A673 (cell line): ENCODE measurements at regions not wholly inside any gene's neighbourhood (a gene's known extent, or its start where the extent isn't known, plus 50 kb on each side); places are given as distances from the start of the nearest gene placed in this dataset.

Experiments used
- BruUV-seq: library from RNA; stranded (reverse); fragments of 400-500 nt; replicated peaks from 2 replicates; lab custom pipeline; 2021; lab: Mats Ljungman, UMichigan
- CTCF ChIA-PET: fragments of 300-600 bp; sonication (Branson Sonifier 250); formaldehyde crosslinking; loops from one replicate; lab custom pipeline; 2022; ENCODE audit warnings: antibody characterized with exemption; lab: Charles Lee
- POLR2A ChIA-PET: fragments of 300-600 bp; sonication (Branson Sonifier 250); formaldehyde crosslinking; loops from one replicate; lab custom pipeline; 2022; ENCODE audit warnings: antibody characterized with exemption; ENCODE audit not compliant: low non-redundant PET; lab: Charles Lee
- DNase-seq: peaks from one replicate; pipeline ENCODE4 v3.0.0-alpha.2; 2015; ENCODE audit warnings: low spot score
- H3K27ac ChIP-seq: fragments of 200-600 bp; sonication (generic); 2 replicates; pipeline ENCODE4 v1.5.1; 2016; ENCODE audit warnings: mixed run types, low read depth, mild to moderate bottlenecking, mixed read lengths, antibody characterized with exemption, low read length; ENCODE audit not compliant: poor library complexity, severe bottlenecking
- H3K27me3 ChIP-seq: fragments of 200-600 bp; sonication (generic); replicated peaks from 2 replicates; pipeline ENCODE4 v1.6.1; 2017; ENCODE audit warnings: mixed run types, low read depth, mild to moderate bottlenecking, mixed read lengths, antibody characterized with exemption, low read length; ENCODE audit not compliant: insufficient read depth, poor library complexity
- H3K36me3 ChIP-seq: fragments of 200-600 bp; sonication (generic); 2 replicates; pipeline ENCODE4 v1.6.1; 2016; ENCODE audit warnings: mixed run types, mild to moderate bottlenecking, mixed read lengths, antibody characterized with exemption, low read length; ENCODE audit not compliant: insufficient read depth, poor library complexity, severe bottlenecking
- H3K4me1 ChIP-seq: fragments of 200-600 bp; sonication (generic); 2 replicates; pipeline ENCODE4 v1.6.1; 2017; ENCODE audit warnings: mixed run types, mild to moderate bottlenecking, mixed read lengths, antibody characterized with exemption, low read length; ENCODE audit not compliant: insufficient read depth, poor library complexity, severe bottlenecking
- H3K4me3 ChIP-seq: fragments of 200-600 bp; sonication (generic); 2 replicates; pipeline ENCODE4 v1.5.1; 2016; ENCODE audit warnings: low read depth, mixed run types, mild to moderate bottlenecking, mixed read lengths, low read length; ENCODE audit not compliant: poor library complexity, severe bottlenecking
- H3K9me3 ChIP-seq: fragments of 200-600 bp; sonication (generic); 2 replicates; pipeline ENCODE4 v1.6.1; 2016; ENCODE audit warnings: mixed run types, low read depth, mild to moderate bottlenecking, mixed read lengths, antibody characterized with exemption, low read length; ENCODE audit not compliant: poor library complexity, severe bottlenecking
- EZH2 ChIP-seq: fragments of 200-600 bp; sonication (generic); IDR thresholded peaks from 2 replicates; pipeline ENCODE4 v1.6.1; 2017; ENCODE audit warnings: borderline replicate concordance, low read depth, mild to moderate bottlenecking, mixed read lengths, antibody characterized with exemption, low read length; ENCODE audit not compliant: poor library complexity, severe bottlenecking
- intact Hi-C: fragments of 100-400 bp; cut with micrococcal nuclease; formaldehyde crosslinking; loops from one replicate; pipeline ENCODE4 v1.10.0; 2022; ENCODE audit not compliant: unreplicated experiment
- TF ChIP-seq, protein P1 (sequence below): fragments of 300-800, 200-600 bp; sonication (generic); conservative IDR thresholded peaks from 2 replicates; pipeline ENCODE4 v1.5.1; 2017; ENCODE audit warnings: low read depth, mild to moderate bottlenecking, antibody characterized with exemption, low read length, moderate library complexity, mixed read lengths

DNA sequence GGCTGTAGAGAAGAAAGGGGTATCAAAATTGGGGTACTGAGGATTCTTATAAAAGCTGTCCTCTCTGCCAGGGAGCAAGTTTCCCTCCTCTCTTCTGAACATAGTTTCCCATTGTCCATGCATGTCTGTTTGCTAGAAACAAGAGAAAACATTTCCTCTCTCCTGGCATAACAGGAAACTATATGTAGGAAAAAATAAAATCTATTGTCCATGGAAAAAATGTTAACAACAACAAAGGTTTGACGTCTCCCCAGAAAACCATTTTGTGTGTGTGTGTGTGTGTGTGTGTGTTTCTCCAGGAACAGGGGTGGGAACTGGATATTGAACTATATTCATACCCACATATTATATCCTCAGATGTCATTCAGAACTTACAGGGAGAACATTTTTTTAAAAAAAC lies 107.2 kb downstream of the GASK1B start:
- ChIA-PET CTCF (no interaction called here), POLR2A (no interaction called here)
- DNase-seq, result no peak
- intact Hi-C loops, result no loop called here
- H3K9me3 ChIP-seq, result no peaks in the 10 kb centered on the region
- TF ChIP-seq EZH2, result no peak
- TF ChIP-seq, protein P1, sequence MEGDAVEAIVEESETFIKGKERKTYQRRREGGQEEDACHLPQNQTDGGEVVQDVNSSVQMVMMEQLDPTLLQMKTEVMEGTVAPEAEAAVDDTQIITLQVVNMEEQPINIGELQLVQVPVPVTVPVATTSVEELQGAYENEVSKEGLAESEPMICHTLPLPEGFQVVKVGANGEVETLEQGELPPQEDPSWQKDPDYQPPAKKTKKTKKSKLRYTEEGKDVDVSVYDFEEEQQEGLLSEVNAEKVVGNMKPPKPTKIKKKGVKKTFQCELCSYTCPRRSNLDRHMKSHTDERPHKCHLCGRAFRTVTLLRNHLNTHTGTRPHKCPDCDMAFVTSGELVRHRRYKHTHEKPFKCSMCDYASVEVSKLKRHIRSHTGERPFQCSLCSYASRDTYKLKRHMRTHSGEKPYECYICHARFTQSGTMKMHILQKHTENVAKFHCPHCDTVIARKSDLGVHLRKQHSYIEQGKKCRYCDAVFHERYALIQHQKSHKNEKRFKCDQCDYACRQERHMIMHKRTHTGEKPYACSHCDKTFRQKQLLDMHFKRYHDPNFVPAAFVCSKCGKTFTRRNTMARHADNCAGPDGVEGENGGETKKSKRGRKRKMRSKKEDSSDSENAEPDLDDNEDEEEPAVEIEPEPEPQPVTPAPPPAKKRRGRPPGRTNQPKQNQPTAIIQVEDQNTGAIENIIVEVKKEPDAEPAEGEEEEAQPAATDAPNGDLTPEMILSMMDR, result no peak
- BruUV-seq, result no TSS peak
- no peaks in the 10 kb centered on the region for H3K27me3 ChIP-seq
- no peaks in the 10 kb centered on the region for H3K36me3 ChIP-seq
- no peak overlapping the region for H3K4me3 ChIP-seq
- no peak overlapping the region for H3K27ac ChIP-seq
- H3K4me1 ChIP-seq, result no peaks in the 10 kb centered on the region

DNA sequence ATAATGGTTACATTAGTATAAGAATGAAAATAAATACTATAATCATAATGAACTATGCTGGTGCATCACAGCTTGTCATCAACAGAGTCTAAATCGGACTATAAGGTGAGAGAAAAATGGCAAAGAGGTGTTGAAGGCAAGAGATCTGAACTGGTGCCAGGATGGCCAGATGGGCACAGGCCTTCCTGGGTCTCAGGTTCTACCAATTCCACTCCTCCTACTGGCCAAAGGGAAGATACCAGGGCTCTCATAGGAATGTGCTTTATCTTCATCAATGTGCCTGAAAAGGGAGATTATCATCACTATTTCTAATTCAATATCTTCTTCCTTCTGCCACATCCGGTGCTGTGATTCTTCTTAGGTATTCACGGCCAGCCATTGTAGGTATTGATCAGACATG lies 107.6 kb downstream of the GASK1B start:
- TF ChIP-seq, protein P1, result peak; percentile 25; the same call in 1 of the 2 replicates
- no peak for TF ChIP-seq EZH2
- Histone ChIP-seq H3K9me3 (no peaks in the 10 kb centered on the region), H3K27me3 (no peaks in the 10 kb centered on the region), H3K4me1 (no peaks in the 10 kb centered on the region), H3K36me3 (no peaks in the 10 kb centered on the region), H3K27ac (no peak overlapping the region), H3K4me3 (no peak overlapping the region)
- CTCF ChIA-PET, result no interaction called here
- BruUV-seq, result no TSS peak
- POLR2A ChIA-PET, result no interaction called here
- DNase-seq, result peak; percentile 2
- intact Hi-C loops, result no loop called here

DNA sequence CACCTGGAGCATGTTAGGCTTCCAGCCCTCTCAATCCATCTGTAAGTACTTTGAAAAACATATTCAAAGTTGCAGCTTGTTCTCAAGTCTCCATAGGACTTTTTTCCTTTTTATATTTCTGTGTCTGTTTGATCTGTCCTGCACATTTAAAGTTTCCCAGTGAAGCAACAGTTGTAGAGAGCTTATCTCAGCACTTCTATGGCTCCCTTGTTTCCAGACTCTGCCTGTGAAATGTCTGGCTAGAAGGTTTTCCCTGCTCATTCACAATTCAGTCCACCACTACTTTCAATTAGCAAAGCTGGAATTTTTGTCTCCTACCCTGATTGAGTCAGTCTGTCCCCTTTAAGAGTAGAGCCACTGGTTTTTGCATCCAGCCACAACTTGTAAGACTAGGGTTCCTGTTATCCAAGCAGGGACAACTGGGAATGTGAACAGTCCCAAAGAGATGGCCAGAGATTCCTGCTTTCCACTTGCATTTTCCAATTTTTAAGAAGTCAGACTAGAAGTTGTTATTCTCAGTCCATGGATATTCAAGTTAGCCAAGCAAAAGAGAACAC lies 116.1 kb downstream of the GASK1B start:
- no peak for TF ChIP-seq EZH2
- TF ChIP-seq, protein P1, result no peak
- H3K9me3 ChIP-seq, result no peaks in the 10 kb centered on the region
- ChIA-PET CTCF (no interaction called here), POLR2A (no interaction called here)
- DNase-seq, result no peak
- no peaks in the 10 kb centered on the region for H3K4me1 ChIP-seq
- H3K27me3 ChIP-seq, result no peaks in the 10 kb centered on the region
- H3K27ac ChIP-seq, result no peak overlapping the region
- intact Hi-C loops, result no loop called here
- no TSS peak for BruUV-seq
- H3K36me3 ChIP-seq, result no peaks in the 10 kb centered on the region
- H3K4me3 ChIP-seq, result no peak overlapping the region
